Fibroblast of skin of right biceps (primary cell): ENCODE measurements at regions not wholly inside any gene's neighbourhood (a gene's known extent, or its start where the extent isn't known, plus 50 kb on each side); places are given as distances from the start of the nearest gene placed in this dataset.
"Not testable (repeated sequence)": the region's sequence is repeated elsewhere in the genome, so short reads cannot be mapped to it uniquely, and the experiment has no call there.

Experiments
- DNase-seq: peaks from one replicate; pipeline ENCODE4 v3.0.0-alpha.2; 2013

- DNase-seq: no peak
These were observed 278.1 kb upstream of the CADM2 start for GRCh38 chr3:84680700-84681099.

GRCh38 chr3:84683493-84683892, 275.3 kb upstream of the CADM2 start:
- no peak for DNase-seq

GRCh38 chr3:84685467-84685866, 273.3 kb upstream of the CADM2 start:
- DNase-seq: no peak

- no peak for DNase-seq
These were observed 266.5 kb upstream of the CADM2 start for GRCh38 chr3:84692261-84692660.

- DNase-seq: not testable (repeated sequence)
These were observed 248.5 kb upstream of the CADM2 start for GRCh38 chr3:84710288-84710687.

GRCh38 chr3:84717894-84718293, 240.9 kb upstream of the CADM2 start:
- no peak for DNase-seq

GRCh38 chr3:84724877-84725276, 233.9 kb upstream of the CADM2 start:
- DNase-seq: peak; percentile 96

- DNase-seq: no peak
These were observed 231.2 kb upstream of the CADM2 start for GRCh38 chr3:84727616-84728015.

- DNase-seq: not testable (repeated sequence)
These were observed 224.1 kb upstream of the CADM2 start for GRCh38 chr3:84734731-84735130.

GRCh38 chr3:84738086-84738485, 220.7 kb upstream of the CADM2 start:
- no peak for DNase-seq

GRCh38 chr3:84742915-84743425, 215.8 kb upstream of the CADM2 start:
- DNase-seq: no peak

- DNase-seq: no peak
These were observed 214.7 kb upstream of the CADM2 start for GRCh38 chr3:84744130-84744529.

GRCh38 chr3:84755860-84756259, 202.9 kb upstream of the CADM2 start:
- DNase-seq: no peak

- DNase-seq: no peak
These were observed 199.4 kb upstream of the CADM2 start for GRCh38 chr3:84759361-84759760.

GRCh38 chr3:84772841-84773240, 185.9 kb upstream of the CADM2 start:
- no peak for DNase-seq

- no peak for DNase-seq
These were observed 175.5 kb upstream of the CADM2 start for GRCh38 chr3:84783281-84783680.

GRCh38 chr3:84789961-84790360, 168.8 kb upstream of the CADM2 start:
- no peak for DNase-seq

GRCh38 chr3:84806958-84807357, 151.8 kb upstream of the CADM2 start:
- no peak for DNase-seq

GRCh38 chr3:84820126-84820525, 138.7 kb upstream of the CADM2 start:
- no peak for DNase-seq

- no peak for DNase-seq
These were observed 137.9 kb upstream of the CADM2 start for GRCh38 chr3:84820906-84821305.

GRCh38 chr3:84825817-84826216, 133.0 kb upstream of the CADM2 start:
- DNase-seq: no peak

GRCh38 chr3:84830476-84830875, 128.3 kb upstream of the CADM2 start:
- DNase-seq: no peak

- no peak for DNase-seq
These were observed 123.4 kb upstream of the CADM2 start for GRCh38 chr3:84835366-84835765.

GRCh38 chr3:84836961-84837360, 121.8 kb upstream of the CADM2 start:
- no peak for DNase-seq

GRCh38 chr3:84877092-84877491, 81.7 kb upstream of the CADM2 start:
- no peak for DNase-seq

- DNase-seq: no peak
These were observed 77.5 kb upstream of the CADM2 start for GRCh38 chr3:84881288-84881687.
